CD8-positive, alpha-beta memory T cell (primary cell): ENCODE measurements at regions not wholly inside any gene's neighbourhood (a gene's known extent, or its start where the extent isn't known, plus 50 kb on each side); places are given as distances from the start of the nearest gene placed in this dataset.

Experiments used
- CTCF ChIA-PET: fragments of 350-600 bp; sonication (Branson Sonifier 250); formaldehyde crosslinking; loops from one replicate; lab custom pipeline; 2021; ENCODE audit warnings: antibody characterized with exemption; lab: Charles Lee
- POLR2A ChIA-PET: fragments of 350-600 bp; sonication (Branson Sonifier 250); formaldehyde crosslinking; loops from one replicate; lab custom pipeline; 2021; ENCODE audit warnings: antibody characterized with exemption; lab: Charles Lee
- DNase-seq, 5 donors: peaks; one replicate each; pipeline versions ENCODE4 v3.0.0 to v3.0.0-alpha.2; 2020 to 2022; ENCODE audit warnings: mixed read lengths in 1 of 5
- H3K27ac ChIP-seq: one replicate; pipeline ENCODE4 v1.7.0; 2013; ENCODE audit warnings: low read depth, mild to moderate bottlenecking, low read length, moderate library complexity
- H3K27me3 ChIP-seq: 2 replicates; pipeline ENCODE4 v1.7.0; 2013; ENCODE audit warnings: low read length, mild to moderate bottlenecking; ENCODE audit not compliant: insufficient read depth, poor library complexity, severe bottlenecking
- H3K36me3 ChIP-seq: 2 replicates; pipeline ENCODE4 v1.7.0; 2013; ENCODE audit warnings: mild to moderate bottlenecking, low read length, moderate library complexity; ENCODE audit not compliant: insufficient read depth
- H3K4me1 ChIP-seq: 2 replicates; pipeline ENCODE4 v1.7.0; 2013; ENCODE audit warnings: mild to moderate bottlenecking, low read length, moderate library complexity; ENCODE audit not compliant: insufficient read depth
- H3K4me3 ChIP-seq: 2 replicates; pipeline ENCODE4 v1.7.0; 2013; ENCODE audit warnings: mild to moderate bottlenecking, low read length
- H3K9me3 ChIP-seq: 2 replicates; pipeline ENCODE4 v1.7.0; 2013; ENCODE audit warnings: mild to moderate bottlenecking, low read length
- H3K27ac Mint-ChIP-seq, 8 donors: one replicate each; pipeline ENCODE4 v1.8.0; 2020 to 2021; ENCODE audit warnings: mixed read lengths in 8 of 8, mild to moderate bottlenecking in 6 of 8, inconsistent platforms in 3 of 8, moderate library complexity in 3 of 8
- H3K27me3 Mint-ChIP-seq, 2 donors: one replicate each; pipeline ENCODE4 v1.8.0; 2020 to 2021; ENCODE audit warnings: mixed read lengths in 2 of 2, mild to moderate bottlenecking in 1 of 2, moderate library complexity in 1 of 2
- H3K36me3 Mint-ChIP-seq, 3 donors: one replicate each; pipeline ENCODE4 v1.8.0; 2020 to 2021; ENCODE audit warnings: mixed read lengths in 3 of 3, inconsistent platforms in 1 of 3, mild to moderate bottlenecking in 1 of 3
- H3K4me1 Mint-ChIP-seq, 3 donors: one replicate each; pipeline ENCODE4 v1.8.0; 2020 to 2021; ENCODE audit warnings: mixed read lengths in 3 of 3, inconsistent platforms in 1 of 3, mild to moderate bottlenecking in 1 of 3
- H3K4me3 Mint-ChIP-seq, 7 donors: one replicate each; pipeline ENCODE4 v1.8.0; 2020 to 2021; ENCODE audit warnings: mixed read lengths in 7 of 7, mild to moderate bottlenecking in 6 of 7, moderate library complexity in 4 of 7, inconsistent platforms in 2 of 7
- H3K9me3 Mint-ChIP-seq, 5 donors: one replicate each; pipeline ENCODE4 v1.8.0; 2020 to 2022; ENCODE audit warnings: mixed read lengths in 5 of 5, mild to moderate bottlenecking in 3 of 5, moderate library complexity in 2 of 5, inconsistent platforms in 1 of 5

DNA sequence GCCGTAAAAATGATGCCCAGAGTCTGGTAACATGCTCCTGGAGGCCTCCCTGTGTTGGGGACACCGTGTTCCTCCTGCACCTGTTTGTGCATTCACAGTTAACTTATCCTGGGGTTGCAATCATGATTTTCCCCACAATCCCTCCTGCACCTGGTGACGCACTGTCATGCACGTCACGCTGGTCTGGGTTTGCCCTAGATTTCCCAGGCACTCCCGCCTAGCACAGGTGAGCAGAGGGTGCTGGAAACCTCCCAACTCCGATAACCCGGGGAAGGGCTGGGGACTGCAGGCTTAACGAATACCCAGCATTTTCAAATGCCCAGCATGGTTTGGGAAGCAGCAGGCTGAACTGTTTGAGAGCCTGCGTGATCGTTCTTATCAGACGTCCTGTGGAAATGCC is 427.1 kb downstream of the TCERG1L start:
- Mint-ChIP-seq H3K27ac (no peak overlapping the region), H3K4me3 (no peak overlapping the region), H3K9me3 (peaks cover 0 to 3% (median 0%) of the 10 kb centered on the region in 5 donors), H3K36me3 (no peaks in the 10 kb centered on the region), H3K4me1 (no peaks in the 10 kb centered on the region), H3K27me3 (no peaks in the 10 kb centered on the region)
- Histone ChIP-seq H3K4me3 (no peak overlapping the region), H3K27ac (no peak overlapping the region), H3K36me3 (no peaks in the 10 kb centered on the region), H3K27me3 (no peaks in the 10 kb centered on the region), H3K9me3 (no peaks in the 10 kb centered on the region), H3K4me1 (no peaks in the 10 kb centered on the region)
- CTCF ChIA-PET: no interaction called here
- DNase-seq: peak in 1 of 5 donors; percentile 12
- POLR2A ChIA-PET: no interaction called here

DNA sequence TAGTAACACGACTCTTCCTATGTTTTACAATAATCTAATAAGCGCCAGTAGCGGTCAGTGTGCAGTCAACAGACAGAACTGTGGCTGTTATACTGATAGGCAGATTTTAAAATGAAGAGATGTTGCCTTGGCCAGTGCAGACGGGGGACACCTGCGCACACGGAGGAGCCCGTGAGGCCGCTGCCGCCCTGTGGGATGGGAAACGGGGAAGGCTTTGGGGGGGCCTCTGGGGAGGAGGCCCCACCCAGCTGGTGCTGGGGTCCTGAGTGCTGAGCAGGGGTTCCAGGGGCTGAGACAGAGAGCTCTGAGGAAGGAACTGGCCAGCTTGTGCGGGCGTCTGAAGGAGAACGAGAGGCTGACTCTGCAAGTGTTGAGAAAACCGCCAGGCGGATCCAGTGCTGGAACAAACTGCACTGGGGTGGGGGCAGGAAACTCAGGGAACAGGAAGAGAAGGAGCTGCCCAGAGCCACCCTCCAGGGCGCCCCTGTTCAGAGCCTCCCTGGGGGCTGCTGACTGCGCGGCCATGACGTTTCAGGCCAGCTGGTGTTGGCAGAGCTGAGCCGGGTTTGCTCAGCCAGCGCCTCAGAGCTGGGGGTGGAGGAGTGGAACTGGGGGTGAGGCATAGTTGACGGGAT is 426.4 kb downstream of the TCERG1L start:
- no peaks in the 10 kb centered on the region for H3K27me3 ChIP-seq
- no peaks in the 10 kb centered on the region for H3K9me3 ChIP-seq
- POLR2A ChIA-PET: no interaction called here
- peak in 1 of 5 donors; percentile 40 for DNase-seq
- Mint-ChIP-seq H3K4me1 (no peaks in the 10 kb centered on the region), H3K36me3 (no peaks in the 10 kb centered on the region), H3K9me3 (peaks cover 0 to 3% (median 0%) of the 10 kb centered on the region in 5 donors), H3K27ac (no peak overlapping the region), H3K27me3 (no peaks in the 10 kb centered on the region), H3K4me3 (no peak overlapping the region)
- CTCF ChIA-PET: no interaction called here
- no peaks in the 10 kb centered on the region for H3K4me1 ChIP-seq
- no peaks in the 10 kb centered on the region for H3K36me3 ChIP-seq
- no peak overlapping the region for H3K4me3 ChIP-seq
- H3K27ac ChIP-seq: no peak overlapping the region

- POLR2A ChIA-PET: no interaction called here
- no peak overlapping the region for H3K27ac ChIP-seq
- H3K4me1 ChIP-seq: no peaks in the 10 kb centered on the region
- H3K4me3 Mint-ChIP-seq: no peak overlapping the region
- H3K27me3 Mint-ChIP-seq: no peaks in the 10 kb centered on the region
- H3K27ac Mint-ChIP-seq: no peak overlapping the region
- CTCF ChIA-PET: no interaction called here
- H3K9me3 Mint-ChIP-seq: peaks cover 0 to 3% (median 0%) of the 10 kb centered on the region in 5 donors
- H3K36me3 ChIP-seq: no peaks in the 10 kb centered on the region
- no peak for DNase-seq
- H3K4me1 Mint-ChIP-seq: no peaks in the 10 kb centered on the region
- no peaks in the 10 kb centered on the region for H3K27me3 ChIP-seq
- no peak overlapping the region for H3K4me3 ChIP-seq
- no peaks in the 10 kb centered on the region for H3K36me3 Mint-ChIP-seq
- no peaks in the 10 kb centered on the region for H3K9me3 ChIP-seq
Measured at GRCh38 chr10:130887170-130887569, 424.4 kb downstream of the TCERG1L start.

DNA sequence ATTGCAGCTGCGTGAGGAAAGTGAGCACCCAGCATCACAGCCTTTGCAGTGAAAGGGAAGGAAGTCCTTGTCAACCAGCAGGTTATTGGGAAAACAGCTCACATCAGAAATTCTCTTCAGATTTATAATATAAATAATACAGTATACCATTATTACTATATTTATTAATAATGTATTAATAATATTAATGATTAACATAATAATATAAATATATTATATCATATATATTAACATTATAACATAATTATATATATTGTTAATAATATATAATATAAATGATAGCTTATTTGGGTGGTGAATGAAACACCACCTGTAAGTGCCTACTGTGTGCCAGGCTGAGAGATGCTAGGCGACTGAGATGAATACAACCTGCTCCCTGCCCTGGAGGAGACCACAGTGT is 423.0 kb downstream of the TCERG1L start:
- Histone ChIP-seq H3K4me1 (no peaks in the 10 kb centered on the region), H3K36me3 (no peaks in the 10 kb centered on the region), H3K9me3 (no peaks in the 10 kb centered on the region), H3K27ac (no peak overlapping the region), H3K4me3 (no peak overlapping the region), H3K27me3 (no peaks in the 10 kb centered on the region)
- ChIA-PET CTCF (no interaction called here), POLR2A (no interaction called here)
- no peak overlapping the region for H3K4me3 Mint-ChIP-seq
- H3K27me3 Mint-ChIP-seq: no peaks in the 10 kb centered on the region
- H3K27ac Mint-ChIP-seq: no peak overlapping the region
- no peaks in the 10 kb centered on the region for H3K4me1 Mint-ChIP-seq
- peaks cover 0 to 4% (median 0%) of the 10 kb centered on the region in 5 donors for H3K9me3 Mint-ChIP-seq
- no peaks in the 10 kb centered on the region for H3K36me3 Mint-ChIP-seq
- DNase-seq: no peak

GRCh38 chr10:130889240-130889639 is 422.3 kb downstream of the TCERG1L start:
- H3K27ac Mint-ChIP-seq: no peak overlapping the region
- no peaks in the 10 kb centered on the region for H3K4me1 ChIP-seq
- CTCF ChIA-PET: no interaction called here
- H3K4me1 Mint-ChIP-seq: no peaks in the 10 kb centered on the region
- peaks cover 0 to 2% (median 0%) of the 10 kb centered on the region in 5 donors for H3K9me3 Mint-ChIP-seq
- H3K27me3 ChIP-seq: no peaks in the 10 kb centered on the region
- no peak for DNase-seq
- H3K9me3 ChIP-seq: no peaks in the 10 kb centered on the region
- H3K36me3 ChIP-seq: no peaks in the 10 kb centered on the region
- no peaks in the 10 kb centered on the region for H3K27me3 Mint-ChIP-seq
- no peak overlapping the region for H3K4me3 Mint-ChIP-seq
- H3K4me3 ChIP-seq: no peak overlapping the region
- POLR2A ChIA-PET: no interaction called here
- H3K36me3 Mint-ChIP-seq: no peaks in the 10 kb centered on the region
- H3K27ac ChIP-seq: no peak overlapping the region

DNA sequence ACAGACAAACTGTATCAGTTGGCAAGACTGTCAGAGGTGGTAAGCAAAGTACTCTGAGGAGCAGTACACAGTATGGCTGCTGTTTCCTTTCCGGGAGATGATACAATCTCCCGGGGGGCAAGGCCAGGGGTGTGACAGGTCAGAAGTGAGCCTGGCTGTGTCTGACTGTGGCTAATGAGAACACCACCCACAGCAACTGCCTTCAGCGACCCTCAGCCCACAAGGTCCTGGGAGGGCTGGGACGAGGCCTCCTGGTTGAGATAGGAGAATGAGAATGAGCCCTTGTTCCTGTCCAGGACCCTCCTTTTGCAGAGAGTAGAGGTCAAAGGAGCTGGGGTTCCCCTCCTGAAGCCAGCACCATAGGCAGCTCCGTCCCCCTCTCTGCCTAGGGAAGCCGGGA is 421.7 kb downstream of the TCERG1L start:
- no peaks in the 10 kb centered on the region for H3K4me1 ChIP-seq
- Mint-ChIP-seq H3K36me3 (no peaks in the 10 kb centered on the region), H3K27me3 (no peaks in the 10 kb centered on the region), H3K4me1 (no peaks in the 10 kb centered on the region), H3K9me3 (peaks cover 0 to 2% (median 0%) of the 10 kb centered on the region in 5 donors), H3K4me3 (no peak overlapping the region), H3K27ac (no peak overlapping the region)
- no peak for DNase-seq
- ChIA-PET CTCF (no interaction called here), POLR2A (no interaction called here)
- H3K27me3 ChIP-seq: no peaks in the 10 kb centered on the region
- no peaks in the 10 kb centered on the region for H3K36me3 ChIP-seq
- H3K4me3 ChIP-seq: no peak overlapping the region
- no peak overlapping the region for H3K27ac ChIP-seq
- no peaks in the 10 kb centered on the region for H3K9me3 ChIP-seq

DNA sequence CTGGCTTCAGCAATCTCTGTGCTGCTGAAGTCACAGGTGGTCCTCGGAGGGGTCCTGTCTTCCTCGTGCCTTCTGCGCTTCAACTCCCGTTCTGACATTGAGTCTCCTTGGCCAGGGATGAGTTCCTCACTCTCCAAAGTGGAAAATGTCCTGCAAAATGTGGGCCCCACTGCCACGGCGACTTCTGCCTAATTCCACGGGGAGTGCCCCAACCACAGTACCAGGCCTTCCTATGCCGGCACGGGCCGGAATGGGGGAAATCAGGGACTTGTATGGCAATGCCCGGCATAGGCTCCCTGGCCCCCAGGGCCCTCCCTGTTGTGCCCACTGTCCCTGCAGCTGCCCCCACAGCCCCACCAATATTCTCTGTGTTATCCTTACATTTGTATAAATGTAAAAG is 420.5 kb downstream of the TCERG1L start:
- CTCF ChIA-PET: no interaction called here

DNA sequence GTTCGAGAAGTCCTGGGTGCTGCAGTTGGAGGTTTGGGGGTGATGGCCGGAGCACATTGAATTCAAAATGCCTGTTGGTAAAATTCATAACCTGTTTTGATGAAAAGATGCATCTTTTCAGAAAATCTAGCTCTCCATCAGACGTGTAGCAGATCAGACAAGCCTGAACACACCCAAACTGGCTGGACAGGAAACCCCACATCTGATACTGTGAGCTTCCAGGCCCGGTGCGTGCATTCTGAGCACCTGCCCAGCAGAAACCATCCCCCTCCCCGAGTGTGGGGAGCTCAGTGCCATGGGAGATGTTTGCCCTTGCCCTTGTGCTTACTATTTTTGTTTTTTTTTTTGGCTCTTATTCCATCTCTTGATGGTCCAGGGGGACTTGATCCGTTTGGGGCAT is 417.1 kb downstream of the TCERG1L start:
- Mint-ChIP-seq H3K27me3 (no peaks in the 10 kb centered on the region), H3K27ac (no peak overlapping the region), H3K36me3 (no peaks in the 10 kb centered on the region), H3K4me3 (no peak overlapping the region), H3K4me1 (no peaks in the 10 kb centered on the region), H3K9me3 (peaks cover 0 to 3% (median 0%) of the 10 kb centered on the region in 5 donors)
- H3K4me3 ChIP-seq: no peak overlapping the region
- no peak for DNase-seq
- H3K4me1 ChIP-seq: no peaks in the 10 kb centered on the region
- H3K9me3 ChIP-seq: no peaks in the 10 kb centered on the region
- POLR2A ChIA-PET: no interaction called here
- no peaks in the 10 kb centered on the region for H3K36me3 ChIP-seq
- no peak overlapping the region for H3K27ac ChIP-seq
- H3K27me3 ChIP-seq: no peaks in the 10 kb centered on the region
- CTCF ChIA-PET: no interaction called here

More for the DNA sequence above, 420.5 kb downstream of the TCERG1L start:
- H3K27me3 Mint-ChIP-seq: no peaks in the 10 kb centered on the region
- H3K4me3 Mint-ChIP-seq: no peak overlapping the region
- Histone ChIP-seq H3K27me3 (no peaks in the 10 kb centered on the region), H3K4me1 (no peaks in the 10 kb centered on the region), H3K4me3 (no peak overlapping the region), H3K36me3 (no peaks in the 10 kb centered on the region), H3K27ac (no peak overlapping the region), H3K9me3 (no peaks in the 10 kb centered on the region)
- H3K27ac Mint-ChIP-seq: no peak overlapping the region
- H3K36me3 Mint-ChIP-seq: no peaks in the 10 kb centered on the region
- POLR2A ChIA-PET: no interaction called here
- DNase-seq: no peak
- H3K9me3 Mint-ChIP-seq: peaks cover 0 to 2% (median 0%) of the 10 kb centered on the region in 5 donors
- H3K4me1 Mint-ChIP-seq: no peaks in the 10 kb centered on the region
